BLaER1 (cell line): ENCODE measurements at regions not wholly inside any gene's neighbourhood (a gene's known extent, or its start where the extent isn't known, plus 50 kb on each side); places are given as distances from the start of the nearest gene placed in this dataset.

ENCODE experiments used
- H3K27ac ChIP-seq: shearing (Covaris generic); formaldehyde crosslinking; 2 replicates; pipeline ENCODE4 v1.8.1; 2022
- H3K27me3 ChIP-seq: shearing (Covaris generic); formaldehyde crosslinking; 2 replicates; pipeline ENCODE4 v1.8.1; 2022
- H3K36me3 ChIP-seq: shearing (Covaris generic); formaldehyde crosslinking; 2 replicates; pipeline ENCODE4 v1.8.1; 2022
- H3K4me1 ChIP-seq: shearing (Covaris generic); formaldehyde crosslinking; 2 replicates; pipeline ENCODE4 v1.8.1; 2022
- H3K4me2 ChIP-seq: shearing (Covaris generic); formaldehyde crosslinking; 2 replicates; pipeline ENCODE4 v1.8.1; 2022
- H3K4me3 ChIP-seq: shearing (Covaris generic); formaldehyde crosslinking; 2 replicates; pipeline ENCODE4 v1.8.1; 2022
- H3K9ac ChIP-seq: shearing (Covaris generic); formaldehyde crosslinking; 2 replicates; pipeline ENCODE4 v1.8.1; 2022
- H3K9me3 ChIP-seq: shearing (Covaris generic); formaldehyde crosslinking; 2 replicates; pipeline ENCODE4 v1.8.1; 2022
- H4K20me1 ChIP-seq: shearing (Covaris generic); formaldehyde crosslinking; 2 replicates; pipeline ENCODE4 v1.8.1; 2022
- Cebpa-rat ChIP-seq: shearing (Covaris generic); IDR thresholded peaks from 2 replicates; pipeline ENCODE4 v1.8.1; 2022

DNA sequence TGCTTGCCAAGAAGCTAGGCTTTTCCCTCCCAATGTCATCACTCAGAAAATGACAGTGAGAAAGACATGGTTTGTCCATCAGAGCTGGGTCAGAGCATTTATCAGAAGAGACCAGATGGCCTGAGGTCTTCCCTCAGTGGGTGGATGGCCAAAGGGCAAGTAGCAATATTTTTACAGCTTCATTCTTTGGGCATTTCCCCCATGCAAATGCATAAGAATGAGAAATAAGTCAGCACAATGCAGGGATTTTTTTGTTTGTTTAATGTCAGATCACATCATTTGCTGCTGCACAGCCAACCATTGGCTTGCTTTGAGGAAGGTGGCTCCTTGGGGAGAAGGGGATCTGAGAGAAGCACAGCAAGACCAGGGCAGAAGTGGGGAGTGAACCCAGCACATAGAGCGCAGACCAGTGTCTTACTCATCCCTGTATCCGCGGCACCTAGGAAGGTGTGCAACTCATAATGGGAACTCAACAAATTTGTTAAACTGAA lies 209.6 kb downstream of the SEMA6A start:
- no peak overlapping the region for H3K9ac ChIP-seq
- H4K20me1 ChIP-seq = no peaks in the 10 kb centered on the region
- H3K4me2 ChIP-seq = no peak overlapping the region
- H3K4me3 ChIP-seq = no peak overlapping the region
- peaks cover 13% of the 10 kb centered on the region for H3K9me3 ChIP-seq
- H3K27ac ChIP-seq = no peak overlapping the region
- H3K4me1 ChIP-seq = peaks cover 8% of the 10 kb centered on the region
- no peak for TF ChIP-seq Cebpa-rat
- peaks cover 15% of the 10 kb centered on the region for H3K36me3 ChIP-seq
- no peaks in the 10 kb centered on the region for H3K27me3 ChIP-seq

DNA sequence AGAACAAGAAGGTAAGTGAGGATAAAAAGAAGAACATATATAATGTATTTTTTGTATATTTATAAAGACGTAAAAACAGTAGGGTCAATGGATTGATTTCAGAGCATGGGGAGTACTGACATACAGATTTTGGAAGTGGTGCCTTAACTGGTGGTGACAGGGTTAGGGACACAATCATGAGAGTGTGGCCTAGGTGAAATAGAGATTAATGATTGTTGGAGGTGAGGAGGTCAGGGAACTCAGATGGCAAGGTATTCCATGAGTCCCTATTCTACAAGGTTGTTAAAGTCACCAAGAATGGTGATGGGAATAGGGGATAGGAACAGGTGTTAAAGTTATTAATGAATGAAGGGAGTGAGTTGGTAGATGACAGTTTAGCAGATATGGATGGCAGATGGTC lies 210.8 kb downstream of the SEMA6A start:
- H3K36me3 ChIP-seq = peaks cover 15% of the 10 kb centered on the region
- TF ChIP-seq Cebpa-rat = no peak
- H3K9ac ChIP-seq = no peak overlapping the region
- H3K4me1 ChIP-seq = peaks cover 19% of the 10 kb centered on the region
- no peak overlapping the region for H3K4me2 ChIP-seq
- H3K27me3 ChIP-seq = no peaks in the 10 kb centered on the region
- H4K20me1 ChIP-seq = no peaks in the 10 kb centered on the region
- H3K4me3 ChIP-seq = no peak overlapping the region
- no peak overlapping the region for H3K27ac ChIP-seq
- H3K9me3 ChIP-seq = peaks cover 13% of the 10 kb centered on the region

DNA sequence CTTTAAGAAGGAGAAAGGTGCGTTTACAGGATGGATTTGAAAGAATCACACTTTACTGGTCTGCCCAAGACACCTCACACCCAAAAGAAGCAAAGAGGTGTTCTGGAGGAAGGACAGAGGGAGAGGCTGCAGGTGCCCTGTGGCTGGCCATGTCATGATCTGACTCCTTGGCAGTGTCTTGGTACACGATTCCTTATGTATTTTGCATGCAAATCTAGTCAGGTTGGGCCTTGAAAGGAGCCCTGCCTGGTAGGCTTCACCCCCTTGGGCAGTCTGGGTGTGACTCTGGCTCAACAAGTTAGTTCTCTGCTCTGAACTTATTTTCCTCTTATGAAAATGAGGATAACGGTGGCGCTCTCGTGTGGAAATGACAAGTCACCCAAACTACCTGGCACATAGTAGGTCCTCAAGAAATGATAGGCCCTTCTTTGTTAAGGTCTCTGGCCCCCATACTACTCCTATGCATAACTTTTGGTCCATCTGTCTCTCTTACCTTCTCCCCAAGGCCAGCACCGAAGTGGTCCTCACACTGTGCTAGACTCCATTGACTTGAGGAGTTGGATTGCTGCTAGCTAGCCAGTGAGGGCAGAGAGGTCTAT lies 212.5 kb downstream of the SEMA6A start:
- Histone ChIP-seq H3K9me3 (peaks cover 13% of the 10 kb centered on the region), H3K36me3 (peaks cover 15% of the 10 kb centered on the region), H3K9ac (no peak overlapping the region), H3K27ac (no peak overlapping the region), H3K4me1 (peaks cover 28% of the 10 kb centered on the region), H4K20me1 (no peaks in the 10 kb centered on the region), H3K4me3 (no peak overlapping the region), H3K4me2 (no peak overlapping the region), H3K27me3 (no peaks in the 10 kb centered on the region)
- TF ChIP-seq Cebpa-rat = no peak

DNA sequence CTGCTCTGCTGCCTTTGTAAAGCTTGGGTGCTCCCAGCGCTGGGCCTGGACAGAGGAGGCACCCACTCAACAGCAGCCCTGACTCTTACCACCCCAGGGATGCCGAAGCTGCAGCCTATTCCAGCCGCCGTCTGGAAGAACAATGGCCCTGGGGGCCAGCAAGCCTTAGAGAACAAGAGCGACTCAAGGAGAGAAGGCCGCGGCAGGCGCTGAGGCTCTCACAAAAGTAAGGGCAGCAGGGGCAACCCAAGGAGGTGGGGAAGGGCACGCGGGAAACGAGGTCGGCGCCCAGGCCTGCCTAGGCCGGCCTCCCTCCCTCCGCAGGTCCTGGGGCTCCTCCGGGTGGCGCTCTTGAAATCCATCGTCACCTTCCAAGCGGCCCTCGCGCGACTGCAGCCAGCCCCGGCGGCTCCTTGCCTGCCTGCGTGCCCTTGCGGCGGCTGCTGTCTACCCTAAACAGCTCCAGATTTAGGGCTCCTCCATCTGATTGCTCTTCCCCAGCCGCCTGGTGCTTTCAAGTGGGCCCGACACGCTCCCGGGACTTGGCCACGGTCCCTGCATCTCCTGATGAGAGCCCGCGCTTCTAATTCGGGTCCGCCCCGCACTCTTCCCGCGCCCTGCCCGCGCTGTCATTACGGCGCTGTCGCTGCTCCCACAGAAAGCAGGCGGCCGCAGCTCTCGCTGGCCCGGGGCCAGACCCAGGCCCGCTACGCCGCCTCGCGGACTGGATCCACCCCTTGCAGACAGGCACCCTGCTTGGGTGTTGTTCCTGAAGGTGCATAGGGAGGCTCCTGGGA lies 213.3 kb downstream of the SEMA6A start:
- TF ChIP-seq Cebpa-rat = no peak
- H3K4me2 ChIP-seq = no peak overlapping the region
- no peak overlapping the region for H3K9ac ChIP-seq
- no peaks in the 10 kb centered on the region for H4K20me1 ChIP-seq
- H3K9me3 ChIP-seq = peaks cover 13% of the 10 kb centered on the region
- no peaks in the 10 kb centered on the region for H3K27me3 ChIP-seq
- H3K4me1 ChIP-seq = peaks cover 28% of the 10 kb centered on the region
- no peak overlapping the region for H3K27ac ChIP-seq
- H3K36me3 ChIP-seq = peaks cover 15% of the 10 kb centered on the region
- no peak overlapping the region for H3K4me3 ChIP-seq

DNA sequence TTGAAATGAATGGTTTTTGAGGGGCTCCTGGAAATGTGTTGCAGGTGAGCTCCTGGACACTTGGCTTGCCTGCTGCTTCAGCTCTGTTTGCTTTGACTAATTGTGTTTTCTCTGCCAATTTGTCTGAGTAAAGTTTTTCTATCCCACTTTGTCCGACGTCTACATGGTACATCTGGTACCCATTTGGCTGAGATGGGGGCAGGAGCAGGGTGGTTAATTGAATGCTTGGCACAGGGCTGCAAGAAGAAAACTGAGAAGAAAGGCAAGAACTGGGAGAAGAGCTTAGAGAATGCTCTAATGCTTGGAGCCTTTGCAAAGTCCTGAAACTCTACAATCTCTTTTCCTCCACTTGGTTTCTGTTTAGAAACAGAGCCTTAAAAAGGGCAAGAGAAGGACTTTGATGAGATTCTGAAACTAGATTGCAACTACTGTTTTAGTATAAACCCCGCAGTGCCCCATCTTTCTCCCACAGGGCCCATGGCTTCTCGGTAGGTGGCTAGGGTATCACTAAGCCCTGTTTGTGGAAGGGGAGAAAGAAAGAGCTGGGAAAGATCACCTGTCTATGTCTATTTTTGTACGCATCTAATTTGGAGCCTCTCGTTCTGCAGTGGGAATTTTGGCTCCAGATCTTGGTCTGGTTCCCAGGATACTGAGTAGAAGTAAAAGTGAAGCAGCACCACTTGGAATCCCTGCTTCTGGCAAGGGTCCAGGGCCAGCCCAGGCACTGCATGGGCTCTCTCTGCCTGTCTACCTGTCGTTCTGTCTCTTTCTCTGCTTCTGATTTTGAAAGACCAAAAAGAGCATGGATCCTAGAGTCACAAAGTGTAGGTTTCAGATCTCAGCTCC lies 214.4 kb downstream of the SEMA6A start:
- Histone ChIP-seq H4K20me1 (no peaks in the 10 kb centered on the region), H3K4me3 (no peak overlapping the region), H3K4me2 (peak overlapping the region; percentile 69), H3K9me3 (peaks cover 9% of the 10 kb centered on the region), H3K36me3 (peaks cover 15% of the 10 kb centered on the region), H3K27me3 (no peaks in the 10 kb centered on the region), H3K4me1 (peaks cover 28% of the 10 kb centered on the region), H3K27ac (peak overlapping the region; percentile 7; the same call in 1 of the 2 replicates), H3K9ac (no peak overlapping the region)
- TF ChIP-seq Cebpa-rat = no peak

DNA sequence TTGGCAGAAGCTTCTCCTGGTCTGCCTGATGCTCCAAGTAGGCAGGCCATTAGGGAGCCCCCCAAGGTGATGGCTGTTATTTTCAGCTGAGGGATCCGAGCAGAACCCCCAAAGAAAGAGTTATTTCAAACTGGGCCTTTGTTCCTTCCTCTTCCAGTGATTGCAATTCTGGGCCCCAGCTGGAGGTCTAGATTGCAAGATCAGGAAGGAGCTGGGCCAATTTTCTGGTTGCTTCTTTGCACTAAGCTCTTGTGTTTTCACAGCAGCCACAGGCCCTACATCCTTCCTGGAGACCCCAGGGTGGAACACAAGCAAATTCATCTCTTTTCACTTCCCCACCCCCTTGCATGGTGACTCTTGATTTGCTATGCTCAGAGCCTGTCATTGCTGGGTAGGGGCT lies 215.0 kb downstream of the SEMA6A start:
- Histone ChIP-seq H3K4me2 (peak overlapping the region; percentile 69), H3K9ac (no peak overlapping the region), H3K36me3 (peaks cover 15% of the 10 kb centered on the region)

DNA sequence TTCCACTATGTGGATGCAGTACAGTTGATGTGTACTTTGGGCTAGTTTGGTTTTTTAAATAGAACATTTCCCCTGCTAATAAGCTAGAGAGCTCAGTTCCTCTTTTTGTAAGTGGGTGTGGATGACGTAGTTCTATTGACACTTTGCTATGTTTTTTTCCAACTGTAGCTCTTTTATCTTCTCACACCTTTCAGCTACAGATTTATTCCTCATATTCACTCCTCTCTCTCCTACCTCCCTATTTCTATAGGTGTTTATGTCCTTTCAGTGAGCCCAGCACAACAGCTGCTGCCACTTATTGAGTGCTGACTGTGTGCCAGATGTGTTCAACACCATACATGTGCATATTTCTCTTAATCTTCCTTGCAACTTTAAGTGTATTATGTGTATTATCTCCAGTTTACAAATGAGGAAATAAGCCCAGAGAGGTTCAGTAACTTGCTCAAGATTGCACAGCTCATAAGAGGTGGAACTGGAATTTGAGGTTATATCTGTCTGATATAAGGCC lies 215.7 kb downstream of the SEMA6A start:
- Histone ChIP-seq H4K20me1 (no peaks in the 10 kb centered on the region), H3K4me3 (no peak overlapping the region), H3K27ac (peak overlapping the region; percentile 36; the same call in 1 of the 2 replicates), H3K4me1 (peaks cover 28% of the 10 kb centered on the region), H3K9me3 (peaks cover 14% of the 10 kb centered on the region), H3K9ac (no peak overlapping the region), H3K4me2 (peak overlapping the region; percentile 69), H3K36me3 (peaks cover 15% of the 10 kb centered on the region), H3K27me3 (no peaks in the 10 kb centered on the region)
- no peak for TF ChIP-seq Cebpa-rat

More for the DNA sequence above, 215.0 kb downstream of the SEMA6A start:
- peaks cover 14% of the 10 kb centered on the region for H3K9me3 ChIP-seq
- H4K20me1 ChIP-seq = no peaks in the 10 kb centered on the region
- TF ChIP-seq Cebpa-rat = no peak
- peaks cover 28% of the 10 kb centered on the region for H3K4me1 ChIP-seq
- H3K27ac ChIP-seq = 0 out of 2 replicates have a peak overlapping the region, but pooled peaks have one; percentile 36
- H3K27me3 ChIP-seq = no peaks in the 10 kb centered on the region
- no peak overlapping the region for H3K4me3 ChIP-seq

DNA sequence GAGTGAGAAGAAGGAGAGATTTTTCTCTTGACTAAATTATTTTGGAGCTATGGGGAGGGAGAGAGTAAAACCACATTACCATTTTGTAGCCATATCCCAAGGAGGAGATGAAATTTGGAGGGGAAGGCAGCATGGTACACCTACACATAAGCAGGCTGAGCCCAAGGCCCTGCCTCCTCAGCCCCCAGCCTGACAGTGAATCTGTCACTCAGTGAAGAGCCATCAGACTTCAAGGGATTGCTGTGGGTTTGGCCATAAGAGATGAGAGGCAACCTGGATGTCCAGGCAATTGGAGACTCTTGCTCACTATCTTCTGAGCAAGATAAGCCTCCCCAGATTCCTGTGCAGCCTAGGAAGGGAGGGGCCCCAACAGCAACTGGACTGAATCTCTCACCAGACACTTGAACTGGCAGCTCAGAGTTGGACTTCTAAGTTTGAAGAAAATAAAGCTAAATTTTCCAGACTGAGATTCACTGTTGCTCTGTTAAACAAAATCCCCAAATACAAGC lies 216.6 kb downstream of the SEMA6A start:
- Histone ChIP-seq H3K36me3 (peaks cover 15% of the 10 kb centered on the region), H4K20me1 (no peaks in the 10 kb centered on the region), H3K27me3 (no peaks in the 10 kb centered on the region), H3K4me1 (peaks cover 28% of the 10 kb centered on the region), H3K4me2 (peak overlapping the region; percentile 69), H3K9me3 (peaks cover 14% of the 10 kb centered on the region), H3K27ac (peak overlapping the region; percentile 53), H3K9ac (no peak overlapping the region), H3K4me3 (no peak overlapping the region)
- no peak for TF ChIP-seq Cebpa-rat
